K562 (cell line): ENCODE measurements at regions not wholly inside any gene's neighbourhood (a gene's known extent, or its start where the extent isn't known, plus 50 kb on each side); places are given as distances from the start of the nearest gene placed in this dataset.

Experiments used
- ATAC-seq: fragments of 200-7000 bp; cut with Tn5 transposase; 3 replicates; pipeline ENCODE4 v1.9.1; 2020; ENCODE audit warnings: moderate library complexity
- BruUV-seq: library from RNA; stranded (reverse); fragments of 400-500 nt; replicated peaks from 2 replicates; lab custom pipeline; 2021; lab: Mats Ljungman, UMichigan
- CTCF ChIA-PET: fragments of 300-600 bp; formaldehyde crosslinking; extraction: SDS; loops from one replicate; lab custom pipeline; 2021; ENCODE audit warnings: low intra/inter-chr PET ratio; lab: Yijun Ruan, JAX
- POLR2A ChIA-PET: fragments of 300-600, 350-650 bp; sonication (Branson Sonifier 250); formaldehyde crosslinking; extraction: SDS; loops from one replicate; lab custom pipeline; 2021; ENCODE audit warnings: antibody characterized with exemption, inconsistent platforms; lab: Yijun Ruan, JAX
- DNase-seq, 4 experiments: peaks; one replicate each; pipeline versions ENCODE4 v3.0.0 to v3.0.0-alpha.2; 2011 to 2018; ENCODE audit warnings: low spot score in 3 of 4, mixed read lengths in 3 of 4; ENCODE audit errors: extremely low read depth in 1 of 4
- FAIRE-seq: peaks from 2 replicates; lab custom pipeline; 2011; peaks lifted over from hg19 to GRCh38; lab: Jason Lieb, UNC
- H2AFZ ChIP-seq: 2 replicates; pipeline ENCODE4 v1.6.0; 2011; ENCODE audit warnings: low read depth, low read length, control low read depth, inconsistent platforms
- H3K27ac ChIP-seq: fragments of 200-600 bp; 3 replicates; pipeline ENCODE4 v1.8.0; 2011; ENCODE audit warnings: low read depth, mild to moderate bottlenecking, control low read depth, inconsistent platforms, low read length, moderate library complexity, mixed read lengths; ENCODE audit errors: extremely low read depth
- H3K27me3 ChIP-seq, 2 experiments: fragments of 300-600 bp in 1 of 2; 2 replicates in 1 of 2; 3 replicates in 1 of 2; pipeline versions ENCODE4 v1.6.0 to v1.8.0; 2011; ENCODE audit warnings: inconsistent platforms in 2 of 2, low read length in 2 of 2, mild to moderate bottlenecking in 1 of 2, mixed read lengths in 1 of 2, moderate library complexity in 1 of 2; ENCODE audit not compliant: control insufficient read depth in 2 of 2, insufficient read depth in 2 of 2
- H3K36me3 ChIP-seq: fragments of 300-600 bp; 3 replicates; pipeline ENCODE4 v1.8.0; 2011; ENCODE audit warnings: mild to moderate bottlenecking, low read length, inconsistent platforms; ENCODE audit not compliant: control insufficient read depth, insufficient read depth
- H3K4me1 ChIP-seq, 2 experiments: fragments of 200-600 bp in 1 of 2; replicated peaks in 1 of 2; 2 replicates in 1 of 2; 3 replicates in 1 of 2; pipeline versions ENCODE4 v1.5.1 to v1.8.0; 2011; ENCODE audit warnings: inconsistent platforms in 2 of 2, low read length in 2 of 2, mild to moderate bottlenecking in 1 of 2, mixed read lengths in 1 of 2, moderate library complexity in 1 of 2; ENCODE audit not compliant: control insufficient read depth in 2 of 2, insufficient read depth in 2 of 2
- H3K4me2 ChIP-seq: 2 replicates; pipeline ENCODE4 v1.6.1; 2011; ENCODE audit warnings: low read length, control low read depth, inconsistent platforms, mixed read lengths; ENCODE audit not compliant: insufficient read depth
- H3K4me3 ChIP-seq: fragments of 200-600 bp; sonication (generic), shearing (Covaris generic); 2 replicates; pipeline ENCODE4 v1.5.1; 2016; ENCODE audit warnings: control low read depth, inconsistent platforms
- H3K79me2 ChIP-seq: fragments of 200-600 bp; 3 replicates; pipeline ENCODE4 v1.8.0; 2011; ENCODE audit warnings: low read length, inconsistent platforms; ENCODE audit not compliant: control insufficient read depth, insufficient read depth
- H3K9ac ChIP-seq, 2 experiments: 2 replicates each; pipeline versions ENCODE4 v1.6.0 to v1.6.1; 2011; ENCODE audit warnings: low read depth in 2 of 2, low read length in 2 of 2, control low read depth in 1 of 2, inconsistent platforms in 1 of 2, mild to moderate bottlenecking in 1 of 2, mixed read lengths in 1 of 2; ENCODE audit not compliant: insufficient read depth in 1 of 2
- H3K9me1 ChIP-seq: one replicate; pipeline ENCODE4 v1.6.0; 2011; ENCODE audit warnings: inconsistent platforms, mild to moderate bottlenecking, low read length, moderate library complexity; ENCODE audit not compliant: control insufficient read depth, insufficient read depth
- H3K9me3 ChIP-seq: replicated peaks from 2 replicates; pipeline ENCODE4 v1.5.1; 2011; ENCODE audit warnings: low read depth, low read length, inconsistent platforms; ENCODE audit not compliant: control insufficient read depth, insufficient read depth
- H4K20me1 ChIP-seq: replicated peaks from 2 replicates; pipeline ENCODE4 v1.6.1; 2011; ENCODE audit warnings: low read length, inconsistent platforms, mixed read lengths; ENCODE audit not compliant: control insufficient read depth, insufficient read depth
- CHD1 ChIP-seq: fragments of 200-600 bp; sonication (generic); IDR thresholded peaks from one replicate; pipeline ENCODE4 v1.6.1; 2012; ENCODE audit warnings: mild to moderate bottlenecking, moderate library complexity, low read length, inconsistent platforms
- CREB3L1 ChIP-seq: fragments of 450-650 bp; IDR thresholded peaks from 2 replicates; pipeline ENCODE4 v1.6.1; 2014; ENCODE audit warnings: low read depth, mild to moderate bottlenecking, moderate library complexity, borderline replicate concordance
- E2F5 ChIP-seq: sonication (generic); formaldehyde crosslinking; IDR thresholded peaks from 2 replicates; pipeline ENCODE4 v1.8.0; 2022; ENCODE audit warnings: mild to moderate bottlenecking, missing genetic modification reagents
- ETV6 ChIP-seq, 3 experiments: fragments of 150-350 bp in 1 of 3; sonication (generic) in 1 of 3; formaldehyde crosslinking in 1 of 3; IDR thresholded peaks; 2 replicates each; pipeline versions ENCODE4 v1.6.1 to v1.8.0; 2014 to 2022; ENCODE audit warnings: borderline replicate concordance in 2 of 3, low read depth in 2 of 3, antibody characterized with exemption in 1 of 3, low read length in 1 of 3, mild to moderate bottlenecking in 1 of 3, missing genetic modification reagents in 1 of 3
- HNRNPL ChIP-seq: fragments of 200-400 bp; formaldehyde crosslinking; IDR thresholded peaks from 2 replicates; pipeline ENCODE4 v1.6.1; 2017; ENCODE audit warnings: low read depth, mild to moderate bottlenecking, low read length
- MCM2 ChIP-seq: fragments of 450-650 bp; IDR thresholded peaks from 2 replicates; pipeline ENCODE4 v1.6.1; 2017; ENCODE audit warnings: low read depth, mild to moderate bottlenecking
- MCM7 ChIP-seq, 2 experiments: fragments of 450-650 bp; IDR thresholded peaks; 2 replicates each; pipeline ENCODE4 v1.6.1; 2016 to 2018
- NCOA2 ChIP-seq, 2 experiments: fragments of 450-650 bp; IDR thresholded peaks; 2 replicates each; pipeline ENCODE4 v1.6.1; 2018; ENCODE audit warnings: mild to moderate bottlenecking in 2 of 2, moderate library complexity in 1 of 2; ENCODE audit not compliant: partially characterized antibody in 2 of 2
- NR4A1 ChIP-seq, 2 experiments: fragments of 250-450 bp in 1 of 2; fragments of 450-650 bp in 1 of 2; sonication (Bioruptor Pico) in 1 of 2; IDR thresholded peaks; 2 replicates each; pipeline versions ENCODE4 v1.4.0 to v1.6.1; 2016 to 2020; ENCODE audit warnings: mild to moderate bottlenecking in 2 of 2, missing compliant biosample characterization in 1 of 2, missing genetic modification characterization in 1 of 2, moderate library complexity in 1 of 2
- POLR2AphosphoS2 ChIP-seq: IDR thresholded peaks from 2 replicates; pipeline ENCODE4 v1.6.1; 2012; ENCODE audit warnings: low read length, improper control_type of control experiment
- RBBP5 ChIP-seq: fragments of 200-600 bp; sonication (generic); IDR thresholded peaks from 2 replicates; pipeline ENCODE4 v1.6.1; 2012; ENCODE audit warnings: borderline replicate concordance, mild to moderate bottlenecking, low read length, control low read depth, inconsistent platforms; ENCODE audit not compliant: insufficient read depth, poor library complexity, severe bottlenecking
- ZNF212 ChIP-seq: fragments of 450-650 bp; formaldehyde crosslinking; IDR thresholded peaks from 2 replicates; pipeline ENCODE4 v1.4.0; 2020; ENCODE audit warnings: mild to moderate bottlenecking
- ZNF75A ChIP-seq: fragments of 450-650 bp; formaldehyde crosslinking; IDR thresholded peaks from 2 replicates; pipeline ENCODE4 v1.4.0; 2020; ENCODE audit warnings: mild to moderate bottlenecking
- WGBS: fragments of 100-300 bp; shearing (Covaris generic); methylation state at CpG from one replicate; pipeline ENCODE4 v1.1.6; 2016; ENCODE audit warnings: low coverage, mixed read lengths; ENCODE audit not compliant: insufficient coverage; ENCODE audit errors: missing lambda C conversion rate; 5-methylcytosine and 5-hydroxymethylcytosine counted together
- in situ Hi-C: fragments of 300-500 bp; cut with MboI; formaldehyde crosslinking; loops from 4 replicates; pipeline ENCODE4 v1.15.0; 2018; ENCODE audit warnings: inconsistent platforms, mixed read lengths
- intact Hi-C: fragments of 100-400 bp; cut with micrococcal nuclease; formaldehyde crosslinking; loops from 2 replicates; pipeline ENCODE4 v1.14.2; 2022
- TF ChIP-seq, protein P1 (sequence below): fragments of 250-450 bp; sonication (Bioruptor Pico); IDR thresholded peaks from 2 replicates; pipeline ENCODE4 v1.5.0; 2021

- H3K27ac ChIP-seq, result no peak overlapping the region
- FAIRE-seq, result no peak
- no peaks in the 10 kb centered on the region; the same call in 1 of the 2 replicates for H3K9me3 ChIP-seq
- ATAC-seq, result no peak
- in situ Hi-C loops, result no loop called here
- H4K20me1 ChIP-seq, result no peaks in the 10 kb centered on the region
- H3K9me1 ChIP-seq, result no peaks in the 10 kb centered on the region
- no peaks in the 10 kb centered on the region for H3K27me3 ChIP-seq
- H3K4me2 ChIP-seq, result no peak overlapping the region
- CTCF ChIA-PET, result no interaction called here
- 2% methylated on average over 3 of the region's 3 CpGs for WGBS
- POLR2A ChIA-PET, result no interaction called here
- H2AFZ ChIP-seq, result no peak overlapping the region
- DNase-seq, result no peak
- H3K9ac ChIP-seq, result no peak overlapping the region
- TF ChIP-seq MCM2 (no peak), NCOA2 (IDR thresholded peaks at IDR 0.05; ENCODE audit: partially characterized antibody in 2 of 2) (no peak), CHD1 (no peak), ZNF75A (CRISPR knock-in tag) (no peak), POLR2AphosphoS2 (no peak), NR4A1 (CRISPR knock-in tag; IDR thresholded peaks at IDR 0.05) (no peak), NR4A1 (tag; IDR thresholded peaks at IDR 0.05) (no peak), ETV6 (IDR thresholded peaks at IDR 0.05; ENCODE audit: borderline replicate concordance in 1 of 2, low read depth in 2 of 2, low read length in 1 of 2) (no peak), ETV6 (CRISPR knock-in tag; IDR thresholded peaks at IDR 0.05; ENCODE audit: borderline replicate concordance) (no peak), E2F5 (CRISPR knock-in tag) (no peak), RBBP5 (no peak), CREB3L1 (no peak), ZNF212 (CRISPR knock-in tag) (no peak), HNRNPL (no peak), MCM7 (IDR thresholded peaks at IDR 0.05) (no peak)
- TF ChIP-seq, protein P1, sequence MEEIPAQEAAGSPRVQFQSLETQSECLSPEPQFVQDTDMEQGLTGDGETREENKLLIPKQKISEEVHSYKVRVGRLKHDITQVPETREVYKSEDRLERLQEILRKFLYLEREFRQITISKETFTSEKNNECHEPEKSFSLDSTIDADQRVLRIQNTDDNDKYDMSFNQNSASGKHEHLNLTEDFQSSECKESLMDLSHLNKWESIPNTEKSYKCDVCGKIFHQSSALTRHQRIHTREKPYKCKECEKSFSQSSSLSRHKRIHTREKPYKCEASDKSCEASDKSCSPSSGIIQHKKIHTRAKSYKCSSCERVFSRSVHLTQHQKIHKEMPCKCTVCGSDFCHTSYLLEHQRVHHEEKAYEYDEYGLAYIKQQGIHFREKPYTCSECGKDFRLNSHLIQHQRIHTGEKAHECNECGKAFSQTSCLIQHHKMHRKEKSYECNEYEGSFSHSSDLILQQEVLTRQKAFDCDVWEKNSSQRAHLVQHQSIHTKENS (CRISPR knock-in tag), result no peak
- TF ChIP-seq, all 486 proteins: peak for 0
- H3K79me2 ChIP-seq, result no peaks in the 10 kb centered on the region
- no peaks in the 10 kb centered on the region for H3K4me1 ChIP-seq
- BruUV-seq, result no TSS peak
- no peak overlapping the region for H3K4me3 ChIP-seq
- intact Hi-C loops, result no loop called here
- H3K36me3 ChIP-seq, result no peaks in the 10 kb centered on the region
Measured at GRCh38 chr18:34299828-34300227, 75.1 kb upstream of the NOL4 start.
